Tibial nerve (tissue), 4 donors: ENCODE measurements at regions not wholly inside any gene's neighbourhood (a gene's known extent, or its start where the extent isn't known, plus 50 kb on each side); places are given as distances from the start of the nearest gene placed in this dataset.
"Not testable (repeated sequence)": the region's sequence is repeated elsewhere in the genome, so short reads cannot be mapped to it uniquely, and the experiment has no call there.

ENCODE experiments used
- CTCF ChIP-seq, 5 experiments: fragments of 200-600 bp in 3 of 5; fragments of 450-650 bp in 2 of 5; sonication (generic) in 3 of 5; IDR thresholded peaks; one replicate each; pipeline ENCODE4 v1.5.1; 2016 to 2019; ENCODE audit warnings: antibody characterized with exemption in 5 of 5, mild to moderate bottlenecking in 3 of 5, moderate library complexity in 2 of 5
- EP300 ChIP-seq, 2 donors: sonication (generic); formaldehyde crosslinking; IDR thresholded peaks; one replicate each; pipeline ENCODE4 v1.6.1; 2017; ENCODE audit warnings: antibody characterized with exemption in 2 of 2, mild to moderate bottlenecking in 1 of 2

DNA sequence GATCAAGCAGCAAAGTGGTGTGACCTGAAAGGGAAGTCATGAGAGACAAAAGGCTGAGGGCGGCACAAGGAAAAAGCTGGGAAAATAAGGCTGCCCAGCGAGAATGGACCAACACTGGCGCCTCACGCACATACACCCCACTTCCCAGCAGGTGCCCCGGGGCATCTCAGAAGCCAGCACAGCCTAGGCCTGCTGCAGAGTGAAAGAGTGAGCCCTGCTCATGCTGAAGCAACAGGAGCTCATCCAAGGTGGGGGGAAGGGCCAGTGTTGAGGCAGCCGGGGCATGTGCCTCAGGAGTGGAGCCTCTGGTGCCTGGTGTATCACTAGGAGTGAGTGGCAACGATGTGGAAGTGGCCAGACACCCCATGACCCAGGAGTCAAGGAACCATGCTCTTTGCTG is 158.8 kb downstream of the SPATA31A6 start:
- TF ChIP-seq EP300, CTCF (IDR thresholded peaks at IDR 0.05): not testable (repeated sequence)
